NCI-H128 (cell line): ENCODE measurements at regions not wholly inside any gene's neighbourhood (a gene's known extent, or its start where the extent isn't known, plus 50 kb on each side); places are given as distances from the start of the nearest gene placed in this dataset.
"Not testable (repeated sequence)": the region's sequence is repeated elsewhere in the genome, so short reads cannot be mapped to it uniquely, and the experiment has no call there.

Experiments
- DNase-seq: peaks from one replicate; lab custom pipeline; 2025; ENCODE audit not compliant: unreplicated experiment; lab: John Stamatoyannopoulos, UW

GRCh38 chr2:166381-166780 is 97.5 kb downstream of the SH3YL1 start:
- DNase-seq: peak; percentile 26

GRCh38 chr2:165530-165929 is 98.3 kb downstream of the SH3YL1 start:
- no peak for DNase-seq

GRCh38 chr2:162473-163382 is 101.1 kb downstream of the SH3YL1 start:
- no peak for DNase-seq

GRCh38 chr2:161729-162128 is 102.1 kb downstream of the SH3YL1 start:
- DNase-seq: no peak

GRCh38 chr2:151553-152334 is 105.4 kb upstream of the FAM110C start:
- no peak for DNase-seq

GRCh38 chr2:145407-145806 is 99.1 kb upstream of the FAM110C start:
- DNase-seq: no peak

GRCh38 chr2:141611-142010 is 95.3 kb upstream of the FAM110C start:
- no peak for DNase-seq

- DNase-seq: no peak
Measured at GRCh38 chr2:136666-137065, 90.4 kb upstream of the FAM110C start.

GRCh38 chr2:133675-134593 is 87.6 kb upstream of the FAM110C start:
- no peak for DNase-seq

GRCh38 chr2:126769-127168 is 80.5 kb upstream of the FAM110C start:
- not testable (repeated sequence) for DNase-seq

GRCh38 chr2:124241-124880 is 78.1 kb upstream of the FAM110C start:
- DNase-seq: no peak

- DNase-seq: no peak
Measured at GRCh38 chr2:116953-117352, 70.6 kb upstream of the FAM110C start.

GRCh38 chr2:115303-115702 is 69.0 kb upstream of the FAM110C start:
- no peak for DNase-seq

GRCh38 chr2:114616-115015 is 68.3 kb upstream of the FAM110C start:
- DNase-seq: no peak

GRCh38 chr2:109998-110397 is 63.7 kb upstream of the FAM110C start:
- no peak for DNase-seq

GRCh38 chr2:108920-109809 is 62.9 kb upstream of the FAM110C start:
- DNase-seq: no peak

GRCh38 chr2:101016-101415 is 54.7 kb upstream of the FAM110C start:
- DNase-seq: no peak
